D721Med (cell line): ENCODE measurements at regions not wholly inside any gene's neighbourhood (a gene's known extent, or its start where the extent isn't known, plus 50 kb on each side); places are given as distances from the start of the nearest gene placed in this dataset.

ENCODE experiments used
- DNase-seq: peaks from one replicate; pipeline ENCODE4 v3.0.0; 2011; ENCODE audit warnings: low spot score; ENCODE audit not compliant: insufficient read length
- FAIRE-seq: peaks from 2 replicates; lab custom pipeline; 2011; peaks lifted over from hg19 to GRCh38; lab: Jason Lieb, UNC
- CTCF ChIP-seq: IDR thresholded peaks from 2 replicates; pipeline ENCODE4 v1.5.1; 2012; ENCODE audit warnings: mild to moderate bottlenecking, control low read depth; ENCODE audit not compliant: insufficient read depth; ENCODE audit errors: missing control alignments

GRCh38 chr20:40816039-40816352 is 127.0 kb upstream of the MAFB start:
- FAIRE-seq (no peak), DNase-seq (no peak)
- no peak for TF ChIP-seq CTCF

GRCh38 chr20:40821429-40821828 is 132.4 kb upstream of the MAFB start:
- no peak for FAIRE-seq
- no peak for DNase-seq
- no peak for TF ChIP-seq CTCF

- no peak for TF ChIP-seq CTCF
- no peak for FAIRE-seq
- no peak for DNase-seq
Measured at GRCh38 chr20:40826699-40827098, 137.7 kb upstream of the MAFB start.

GRCh38 chr20:40835321-40835720 is 146.3 kb upstream of the MAFB start:
- no peak for TF ChIP-seq CTCF
- FAIRE-seq (no peak), DNase-seq (no peak)

- TF ChIP-seq CTCF = no peak
- FAIRE-seq (no peak), DNase-seq (no peak)
Measured at GRCh38 chr20:40838509-40838908, 149.5 kb upstream of the MAFB start.

- no peak for FAIRE-seq
- no peak for DNase-seq
- TF ChIP-seq CTCF = no peak
Measured at GRCh38 chr20:40843251-40843650, 154.2 kb upstream of the MAFB start.

GRCh38 chr20:40844332-40844731 is 155.3 kb upstream of the MAFB start:
- no peak for TF ChIP-seq CTCF
- FAIRE-seq (no peak), DNase-seq (no peak)
